ENCODE measurements at regions not wholly inside any gene's neighbourhood (a gene's known extent, or its start where the extent isn't known, plus 50 kb on each side); places are given as distances from the start of the nearest gene placed in this dataset.

GRCh38 chr5:162550236-162550635 is 482.7 kb downstream of the GABRG2 start:
- Mint-ChIP-seq H3K27ac (no peak overlapping the region), H3K36me3 (ENCODE audit: insufficient read depth in 1 of 3, low read depth in 3 of 3) (peaks cover 1 to 14% (median 3%) of the 10 kb centered on the region in 3 experiments; a peak in 4 of 7 replicates), H3K4me3 (no peak overlapping the region), H3K9me3 (peaks cover 0 to 9% of the 10 kb centered on the region in 2 experiments; a peak in 4 of 5 replicates), H3K4me1 (no peaks in the 10 kb centered on the region), H3K27me3 (ENCODE audit: low read depth) (no peaks in the 10 kb centered on the region)
- H3K9me3 ChIP-seq (ENCODE audit: control insufficient read depth, low read depth, low read length) = no peaks in the 10 kb centered on the region
- TF ChIP-seq CTCF (conservative IDR thresholded peaks at IDR 0.05) = no peak
- H2AFZ ChIP-seq (ENCODE audit: low read length) = no peak overlapping the region
- H4K20me1 ChIP-seq (ENCODE audit: control insufficient read depth, insufficient read depth, insufficient read length) = no peaks in the 10 kb centered on the region
- no peak overlapping the region for H2BK120ac ChIP-seq (ENCODE audit: low read depth, low read length, poor library complexity, severe bottlenecking)
- H4K5ac ChIP-seq (ENCODE audit: insufficient read length, low read depth, low read length) = no peak overlapping the region
- no peak overlapping the region for H2BK15ac ChIP-seq (ENCODE audit: low read depth, low read length)
- no peak overlapping the region for H3K9ac ChIP-seq (ENCODE audit: extremely low read depth, insufficient read length, low read length)
- H3K18ac ChIP-seq (ENCODE audit: insufficient read length, low read depth, low read length) = no peak overlapping the region
- H3K79me1 ChIP-seq (ENCODE audit: insufficient read depth, low read depth, low read length, poor library complexity, severe bottlenecking) = no peaks in the 10 kb centered on the region
- H3T11ph ChIP-seq (ENCODE audit: low read length) = no peak overlapping the region
- no peak overlapping the region for H3K14ac ChIP-seq (ENCODE audit: insufficient read depth, low read length)
- no peak overlapping the region for H3K4me2 ChIP-seq (ENCODE audit: insufficient read depth, insufficient read length, low read length)
- H2AK5ac ChIP-seq (ENCODE audit: insufficient read length, low read length) = no peak overlapping the region
- no peaks in the 10 kb centered on the region for H3K4me1 ChIP-seq (ENCODE audit: insufficient read depth, low read length)
- H3K27me3 ChIP-seq (ENCODE audit: insufficient read depth, low read length) = no peaks in the 10 kb centered on the region
- DNase-seq = no peak
- H3K27ac ChIP-seq (ENCODE audit: insufficient read length, low read depth, low read length) = no peak overlapping the region
- no peak overlapping the region for H3K56ac ChIP-seq (ENCODE audit: insufficient read length, low read depth, low read length)
- H2BK20ac ChIP-seq (ENCODE audit: low read depth, low read length, poor library complexity, severe bottlenecking) = no peak overlapping the region
- no peak overlapping the region for H2BK5ac ChIP-seq (ENCODE audit: insufficient read length, low read length)
- H4K8ac ChIP-seq (replicated peaks; ENCODE audit: insufficient read length, low read depth, low read length) = no peak overlapping the region
- WGBS (ENCODE audit: extremely low coverage, insufficient read length, low lambda C conversion rate) = no CpG with 5 or more reads among the region's 13 CpGs
- H3K79me2 ChIP-seq (ENCODE audit: insufficient read depth, low read length) = no peaks in the 10 kb centered on the region
- no peaks in the 10 kb centered on the region for H3K23me2 ChIP-seq (ENCODE audit: insufficient read length, low read depth, low read length, poor library complexity, severe bottlenecking)
- H3K23ac ChIP-seq (ENCODE audit: insufficient read length, low read depth, low read length) = no peak overlapping the region
- no peak overlapping the region for H4K91ac ChIP-seq (ENCODE audit: insufficient read length, low read depth, low read length)
- H2BK12ac ChIP-seq (ENCODE audit: insufficient read length, low read depth, low read length) = no peak overlapping the region
- H3K4ac ChIP-seq (ENCODE audit: low read depth, low read length) = no peak overlapping the region
